ENCODE measurements at regions not wholly inside any gene's neighbourhood (a gene's known extent, or its start where the extent isn't known, plus 50 kb on each side); places are given as distances from the start of the nearest gene placed in this dataset.

DNA sequence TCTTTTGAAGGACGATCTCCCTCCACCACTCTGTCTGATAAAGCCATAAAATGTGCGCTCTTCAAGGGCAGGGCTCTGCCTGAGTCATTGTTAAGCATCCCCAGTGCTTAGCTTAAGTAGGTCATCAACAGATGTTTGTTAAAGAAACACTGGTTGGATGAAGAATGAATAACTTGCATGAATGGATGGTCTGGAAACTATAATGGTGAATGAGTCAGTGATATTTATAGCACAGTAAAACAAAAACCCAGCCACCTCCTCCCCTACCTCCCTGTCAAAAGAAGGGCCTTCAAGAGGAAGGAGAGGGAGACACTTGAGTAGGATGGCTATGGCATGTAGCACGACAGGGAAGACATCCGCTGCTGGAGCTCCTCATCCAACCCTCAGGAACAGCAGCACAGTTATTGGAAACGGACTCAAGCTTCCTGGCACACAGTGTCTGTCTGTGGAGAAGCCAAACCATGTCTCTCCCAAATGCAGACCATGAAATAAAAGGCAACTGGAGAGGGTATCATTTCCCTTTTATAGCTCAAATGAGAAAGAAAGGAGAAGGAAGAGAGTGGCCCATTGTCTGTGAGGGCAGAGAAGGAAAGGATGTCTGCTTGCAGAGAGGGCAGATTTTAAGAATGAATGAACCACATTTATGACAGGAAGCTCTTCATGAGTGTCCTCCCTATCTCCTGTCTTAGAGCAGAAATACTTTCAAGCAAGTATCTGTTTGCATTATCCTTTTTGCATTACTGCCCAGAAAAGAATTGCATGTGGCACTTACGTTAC lies 183.5 kb upstream of the UBL3 start:
- peak; percentile 67 for DNase-seq (ENCODE audit: low read depth)

DNA sequence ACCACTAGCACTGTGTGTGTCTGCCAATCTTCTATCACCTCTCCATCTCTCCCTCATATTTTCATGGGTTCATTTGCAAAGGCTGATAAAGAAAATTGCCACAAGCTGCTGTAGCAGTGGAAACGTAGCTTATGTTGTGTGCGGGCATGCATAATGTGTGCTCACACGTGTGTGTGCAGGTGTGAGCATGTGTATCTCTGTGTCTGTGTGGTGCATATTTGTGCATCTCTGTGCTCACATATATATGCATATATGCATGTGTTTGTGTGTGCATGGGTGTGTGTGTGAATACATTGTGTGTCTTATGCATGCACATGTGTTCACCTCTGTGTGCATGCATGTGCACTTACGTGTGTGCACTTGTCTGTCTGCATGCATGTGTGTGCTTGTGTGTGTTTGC lies 181.8 kb upstream of the UBL3 start:
- no peak for DNase-seq (ENCODE audit: low read depth)

GRCh38 chr13:30031488-30031887 lies 181.1 kb upstream of the UBL3 start:
- no peak for DNase-seq (ENCODE audit: low read depth)

- DNase-seq (ENCODE audit: low read depth), result no peak
Measured at GRCh38 chr13:30030141-30030750, 179.8 kb upstream of the UBL3 start.

DNA sequence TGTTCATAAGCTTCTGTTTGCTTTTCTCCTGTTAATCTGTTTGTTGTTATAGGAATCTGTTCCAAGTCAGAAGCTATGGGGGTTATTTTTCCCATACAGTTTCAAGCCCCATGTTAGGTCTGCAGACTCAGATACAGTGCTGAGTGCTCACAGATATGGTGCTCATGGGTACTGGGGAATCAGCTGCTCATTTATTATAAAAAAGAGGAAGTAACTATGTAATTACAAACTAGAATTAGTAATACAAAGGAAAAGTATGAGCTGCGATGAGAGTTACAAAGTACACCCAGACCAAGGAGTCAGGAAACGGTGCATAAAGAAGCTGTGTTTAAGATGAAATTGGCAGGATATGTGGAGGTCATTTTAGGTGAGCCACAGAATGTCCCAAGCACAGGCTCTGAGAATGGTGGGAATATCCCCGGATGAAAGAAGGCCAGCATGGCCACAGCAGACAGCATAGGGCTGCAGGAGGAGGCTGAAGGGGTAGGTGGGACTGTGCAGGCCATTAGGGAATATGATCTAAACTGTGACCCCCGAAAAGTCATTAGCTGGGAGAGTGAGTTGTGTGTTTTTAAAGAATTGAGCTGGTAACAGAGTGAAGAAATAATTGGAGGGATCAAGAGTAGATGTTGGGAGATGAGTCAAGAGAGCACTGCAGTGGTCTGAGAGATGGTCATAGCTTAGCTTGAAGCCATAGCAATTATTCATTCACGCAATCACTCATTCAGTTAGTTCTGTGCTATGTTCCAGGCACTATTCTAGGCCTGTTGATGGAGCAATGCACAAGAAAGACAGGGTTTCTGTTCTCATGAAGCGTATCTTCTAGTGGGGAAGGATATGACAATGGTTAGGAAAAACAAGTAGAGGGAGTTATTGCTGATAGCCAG lies 177.4 kb upstream of the UBL3 start:
- DNase-seq (ENCODE audit: low read depth), result no peak

DNA sequence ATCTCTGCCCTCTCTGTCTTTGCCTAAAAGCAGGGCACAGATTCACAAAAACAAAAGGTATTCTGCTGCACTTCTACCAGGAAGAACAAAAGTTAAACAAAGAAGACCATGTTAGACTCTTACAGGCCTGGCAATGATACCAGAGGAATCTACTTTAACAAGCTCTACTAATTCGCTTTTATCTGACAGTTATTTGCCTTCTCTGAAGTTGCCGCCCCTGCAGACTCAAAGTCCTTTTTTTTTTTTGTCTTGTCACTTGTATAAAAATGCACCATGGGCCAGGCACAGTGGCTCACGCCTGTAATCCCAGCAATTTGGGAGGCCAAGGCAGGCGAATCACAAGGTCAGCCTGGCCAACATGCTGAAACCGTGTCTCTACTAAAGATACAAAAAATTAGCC lies 176.5 kb upstream of the UBL3 start:
- DNase-seq (ENCODE audit: low read depth), result no peak

DNA sequence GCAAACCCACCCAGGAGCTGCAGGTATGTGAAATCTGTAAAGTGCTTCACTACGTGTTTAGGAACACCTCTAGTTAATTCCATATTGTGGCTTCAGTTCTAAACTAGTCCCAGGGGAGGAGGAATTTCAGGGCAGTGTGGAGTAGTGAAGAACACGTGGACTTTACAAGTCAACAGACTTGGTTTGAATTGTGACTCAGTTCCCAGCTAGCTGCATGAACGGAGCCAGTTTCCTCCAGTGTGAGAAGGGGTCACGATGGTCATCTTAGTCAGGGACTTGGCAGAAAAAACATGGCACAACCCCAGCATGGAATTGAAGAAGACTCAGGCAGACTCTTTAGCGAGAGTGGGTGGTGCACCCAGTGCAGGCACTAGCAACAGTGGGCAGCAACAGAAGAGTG lies 175.7 kb upstream of the UBL3 start:
- DNase-seq (ENCODE audit: low read depth), result peak; percentile 34

GRCh38 chr13:30025351-30025750 lies 174.9 kb upstream of the UBL3 start:
- DNase-seq (ENCODE audit: low read depth), result no peak

GRCh38 chr13:30024125-30024865 lies 173.9 kb upstream of the UBL3 start:
- no peak for DNase-seq (ENCODE audit: low read depth)

DNA sequence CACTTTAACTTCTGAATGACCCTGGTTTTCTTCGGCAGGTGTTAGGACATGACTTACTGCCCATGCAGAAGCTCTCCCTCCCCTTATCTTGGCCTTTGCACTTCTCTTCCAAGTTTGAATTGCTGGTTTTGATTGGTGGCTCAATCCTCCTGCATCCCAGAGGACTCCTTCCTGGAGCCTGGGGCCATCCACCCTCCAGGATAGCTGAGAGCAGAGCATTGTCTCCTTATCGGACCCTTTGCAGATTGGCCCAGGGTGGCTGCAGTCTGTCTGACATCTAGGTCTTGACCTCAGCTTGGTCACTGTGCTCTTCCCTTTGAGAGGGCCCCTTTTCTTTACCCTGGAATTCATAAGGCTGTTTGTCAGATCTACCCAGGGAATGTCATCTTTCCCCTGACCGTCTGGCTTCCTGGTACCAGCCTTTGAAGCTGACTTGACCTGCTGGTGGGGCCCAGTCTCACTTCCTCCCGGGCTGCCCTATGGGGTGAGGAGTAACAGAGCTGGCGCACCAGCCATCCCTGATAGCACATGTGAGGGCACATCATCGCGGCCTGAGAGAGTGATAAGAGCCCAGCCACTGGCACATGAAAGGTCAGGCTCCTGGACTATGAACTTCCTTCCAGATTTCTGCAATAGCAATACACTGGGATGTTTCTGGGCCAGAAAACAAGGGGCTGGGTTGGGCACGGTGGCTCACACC lies 172.9 kb upstream of the UBL3 start:
- DNase-seq (ENCODE audit: low read depth), result no peak

DNA sequence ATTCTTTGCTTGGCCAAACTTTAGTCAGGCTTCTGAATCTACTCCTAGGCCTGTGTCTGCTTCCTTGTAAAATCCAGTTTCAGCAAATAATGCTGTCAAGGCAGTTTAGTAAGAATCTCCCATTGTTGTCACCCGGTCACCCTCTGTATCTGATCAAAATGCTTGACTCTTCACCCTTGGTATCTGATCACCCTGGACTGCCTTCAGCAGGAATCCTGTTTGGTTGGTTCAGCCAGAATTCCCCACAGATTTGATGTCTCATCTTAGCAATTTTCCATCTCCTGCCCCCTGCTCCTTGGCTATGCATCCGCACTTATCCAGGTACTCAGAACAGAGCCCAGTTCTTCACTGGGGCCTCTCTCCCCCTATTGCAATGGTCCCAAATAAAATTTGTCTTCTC lies 172.4 kb upstream of the UBL3 start:
- no peak for DNase-seq (ENCODE audit: low read depth)

GRCh38 chr13:30022256-30022655 lies 171.8 kb upstream of the UBL3 start:
- DNase-seq (ENCODE audit: low read depth), result no peak

DNA sequence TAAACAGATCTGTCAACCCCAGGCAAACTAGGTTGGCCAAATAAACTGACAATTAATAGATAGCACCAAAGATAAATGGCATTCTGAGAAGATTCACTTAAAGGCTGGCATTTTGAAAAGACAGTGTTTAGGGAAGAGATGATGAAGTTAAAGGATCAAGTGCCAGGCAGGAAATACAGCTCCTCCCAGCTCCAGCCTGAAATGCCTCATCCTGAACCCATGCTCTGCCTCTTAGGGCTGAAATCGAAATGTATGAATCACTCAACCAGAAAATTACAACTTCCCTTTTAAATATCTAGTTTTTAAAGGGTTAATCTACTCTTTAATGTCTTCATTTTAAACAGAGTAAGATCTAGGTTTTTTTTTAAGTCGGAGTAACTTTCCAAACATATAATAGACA lies 171.2 kb upstream of the UBL3 start:
- no peak for DNase-seq (ENCODE audit: low read depth)

DNA sequence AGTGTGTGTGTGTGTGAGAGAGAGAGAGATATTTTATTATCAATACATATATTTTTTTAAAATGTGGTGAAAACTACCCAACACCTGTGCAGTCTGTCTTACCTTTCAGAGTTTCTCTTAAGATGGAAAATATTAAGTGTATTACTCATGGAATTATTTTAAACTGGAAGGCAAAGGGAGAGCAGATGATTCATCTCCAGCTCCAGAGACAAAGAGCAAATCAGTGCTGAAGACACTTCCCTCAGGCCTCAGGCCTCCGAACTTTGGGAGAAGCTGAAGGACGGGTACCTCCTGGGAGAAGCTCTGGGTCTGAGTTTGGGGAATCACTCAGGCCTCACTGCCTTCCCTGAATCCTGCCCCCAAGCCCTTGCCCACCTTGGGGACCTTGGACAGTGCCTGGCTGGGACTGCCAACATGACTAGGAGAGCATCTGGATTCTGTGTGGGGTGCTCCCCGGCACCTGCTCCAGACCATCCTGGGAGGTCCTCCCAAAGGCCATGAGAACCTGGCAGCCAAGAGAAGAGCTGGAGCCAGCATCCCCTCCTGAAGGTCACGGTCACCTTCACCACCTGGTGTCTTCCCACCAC lies 170.4 kb upstream of the UBL3 start:
- DNase-seq (ENCODE audit: low read depth), result peak; percentile 48

GRCh38 chr13:30019648-30020626 lies 169.5 kb upstream of the UBL3 start:
- no peak for DNase-seq (ENCODE audit: low read depth)

- DNase-seq (ENCODE audit: low read depth), result no peak
Measured at GRCh38 chr13:30017880-30018279, 167.5 kb upstream of the UBL3 start.

GRCh38 chr13:30016398-30016797 lies 166.0 kb upstream of the UBL3 start:
- peak; percentile 52 for DNase-seq (ENCODE audit: low read depth)

DNA sequence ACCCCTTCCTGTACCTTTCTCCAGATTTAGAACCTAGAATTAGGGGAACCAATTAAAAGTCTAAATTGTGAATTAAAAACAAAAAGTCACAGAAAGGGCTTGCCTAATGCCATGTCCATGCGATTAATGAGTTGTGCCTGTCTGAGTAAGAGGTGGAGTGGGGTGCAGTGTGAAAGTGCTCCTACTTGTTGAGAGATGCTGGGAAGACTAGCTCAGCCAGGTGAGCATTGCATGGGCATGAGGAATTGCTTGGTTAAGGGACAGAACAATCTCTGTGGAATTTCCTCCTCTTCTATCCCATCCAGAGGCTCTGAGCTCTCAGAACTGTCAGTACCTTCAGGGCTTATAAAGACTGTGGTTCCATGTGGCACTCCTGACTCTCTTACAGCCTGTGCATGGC lies 159.0 kb upstream of the UBL3 start:
- no peak for DNase-seq (ENCODE audit: low read depth)

GRCh38 chr13:30006246-30006645 lies 155.8 kb upstream of the UBL3 start:
- no peak for DNase-seq (ENCODE audit: low read depth)
